ENCODE measurements at regions not wholly inside any gene's neighbourhood (a gene's known extent, or its start where the extent isn't known, plus 50 kb on each side); places are given as distances from the start of the nearest gene placed in this dataset.

GRCh38 chr17:83007504-83008185 lies 71.8 kb upstream of the METRNL start:
- Histone ChIP-seq H4K20me1 (ENCODE audit: control insufficient read depth, extremely low read depth, insufficient read depth, low read length) (peaks cover 2% of the 10 kb centered on the region), H2AFZ (ENCODE audit: control insufficient read depth, low read length) (no peak overlapping the region), H3K4me3 (ENCODE audit: control insufficient read depth in 2 of 3, extremely low read depth in 1 of 3, insufficient read depth in 2 of 3, low read depth in 1 of 3, low read length in 3 of 3) (no peak overlapping the region), H3K4me1 (ENCODE audit: control insufficient read depth, extremely low read depth, insufficient read depth, low read length) (peaks cover 8% of the 10 kb centered on the region), H3K9me3 (ENCODE audit: control insufficient read depth, low read depth, low read length) (no peaks in the 10 kb centered on the region), H3K9ac (ENCODE audit: control insufficient read depth, extremely low read depth, insufficient read depth, low read length) (no peak overlapping the region), H3K27ac (ENCODE audit: control insufficient read depth, insufficient read depth, low read length) (no peak overlapping the region), H3K36me3 (ENCODE audit: control insufficient read depth in 2 of 2, extremely low read depth in 1 of 2, insufficient read depth in 2 of 2, low read length in 2 of 2) (no peaks in the 10 kb centered on the region), H3K79me2 (ENCODE audit: control insufficient read depth, insufficient read depth, low read length) (no peaks in the 10 kb centered on the region), H3K4me2 (ENCODE audit: control insufficient read depth, extremely low read depth, insufficient read depth, low read depth, low read length) (no peak overlapping the region), H3K9me1 (ENCODE audit: control insufficient read depth, extremely low read depth, insufficient read depth, low read length) (no peaks in the 10 kb centered on the region), H3K27me3 (ENCODE audit: control insufficient read depth, extremely low read depth, insufficient read depth, low read length) (peaks cover 41% of the 10 kb centered on the region)
- dilution Hi-C loops (cut with MboI; ENCODE audit: extremely low pct_ligation_motif_present, low sequenced_read_pairs): no loop called here
- TF ChIP-seq EZH2 (IDR thresholded peaks at IDR 0.05; ENCODE audit: low read length) (peak; percentile 50), CTCF (optimal IDR thresholded peaks at IDR 0.05 in 1 of 3, IDR thresholded peaks at IDR 0.05 in 1 of 3, conservative IDR thresholded peaks at IDR 0.05 in 1 of 3; ENCODE audit: extremely low read depth in 1 of 3, insufficient read depth in 2 of 3, low read length in 3 of 3) (no peak)
- DNase-seq (ENCODE audit: low read depth, low spot score) (no peak), FAIRE-seq (no peak)

- H3K79me2 ChIP-seq (ENCODE audit: control insufficient read depth, insufficient read depth, low read length): no peaks in the 10 kb centered on the region
- no peaks in the 10 kb centered on the region for H3K9me1 ChIP-seq (ENCODE audit: control insufficient read depth, extremely low read depth, insufficient read depth, low read length)
- no peak overlapping the region for H3K9ac ChIP-seq (ENCODE audit: control insufficient read depth, extremely low read depth, insufficient read depth, low read length)
- no peak overlapping the region for H2AFZ ChIP-seq (ENCODE audit: control insufficient read depth, low read length)
- H3K27ac ChIP-seq (ENCODE audit: control insufficient read depth, insufficient read depth, low read length): no peak overlapping the region
- H3K4me2 ChIP-seq (ENCODE audit: control insufficient read depth, extremely low read depth, insufficient read depth, low read depth, low read length): no peak overlapping the region
- H3K9me3 ChIP-seq (ENCODE audit: control insufficient read depth, low read depth, low read length): no peaks in the 10 kb centered on the region
- no peak overlapping the region for H3K4me3 ChIP-seq (ENCODE audit: control insufficient read depth in 2 of 3, extremely low read depth in 1 of 3, insufficient read depth in 2 of 3, low read depth in 1 of 3, low read length in 3 of 3)
- H3K36me3 ChIP-seq (ENCODE audit: control insufficient read depth in 2 of 2, extremely low read depth in 1 of 2, insufficient read depth in 2 of 2, low read length in 2 of 2): no peaks in the 10 kb centered on the region
- TF ChIP-seq CTCF (optimal IDR thresholded peaks at IDR 0.05 in 1 of 3, IDR thresholded peaks at IDR 0.05 in 1 of 3, conservative IDR thresholded peaks at IDR 0.05 in 1 of 3; ENCODE audit: extremely low read depth in 1 of 3, insufficient read depth in 2 of 3, low read length in 3 of 3) (no peak), EZH2 (IDR thresholded peaks at IDR 0.05; ENCODE audit: low read length) (no peak)
- DNase-seq (ENCODE audit: low read depth, low spot score) (no peak), FAIRE-seq (no peak)
- peaks cover 8% of the 10 kb centered on the region for H3K4me1 ChIP-seq (ENCODE audit: control insufficient read depth, extremely low read depth, insufficient read depth, low read length)
- peaks cover 46% of the 10 kb centered on the region for H3K27me3 ChIP-seq (ENCODE audit: control insufficient read depth, extremely low read depth, insufficient read depth, low read length)
- H4K20me1 ChIP-seq (ENCODE audit: control insufficient read depth, extremely low read depth, insufficient read depth, low read length): peaks cover 2% of the 10 kb centered on the region
- dilution Hi-C loops (cut with MboI; ENCODE audit: extremely low pct_ligation_motif_present, low sequenced_read_pairs): no loop called here
Measured at GRCh38 chr17:83008186-83008510, 71.3 kb upstream of the METRNL start.
